ENCODE measurements at regions not wholly inside any gene's neighbourhood (a gene's known extent, or its start where the extent isn't known, plus 50 kb on each side); places are given as distances from the start of the nearest gene placed in this dataset.

DNA sequence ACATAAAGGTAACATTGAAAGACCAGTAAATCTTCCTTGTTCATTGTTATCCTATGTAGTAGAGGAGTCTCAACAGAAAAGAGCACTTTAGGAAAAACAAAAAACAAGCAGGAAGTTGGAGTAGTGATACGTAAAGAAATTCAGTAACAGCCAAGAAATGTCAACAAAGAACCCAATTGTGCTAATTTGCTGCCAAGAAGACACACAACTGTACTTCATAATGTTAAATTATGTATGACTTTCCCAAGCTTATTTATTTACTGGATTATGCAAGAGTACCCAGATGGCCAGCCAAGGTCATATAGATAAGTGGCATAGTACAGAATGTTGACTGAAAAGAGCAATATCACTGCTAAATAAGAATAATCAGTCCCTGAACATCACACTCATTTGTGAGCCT, 264.7 kb upstream of the CCDC179 start:
- no peak for TF ChIP-seq EZH2 (IDR thresholded peaks at IDR 0.05; ENCODE audit: low read depth)
- TF ChIP-seq, protein P1, sequence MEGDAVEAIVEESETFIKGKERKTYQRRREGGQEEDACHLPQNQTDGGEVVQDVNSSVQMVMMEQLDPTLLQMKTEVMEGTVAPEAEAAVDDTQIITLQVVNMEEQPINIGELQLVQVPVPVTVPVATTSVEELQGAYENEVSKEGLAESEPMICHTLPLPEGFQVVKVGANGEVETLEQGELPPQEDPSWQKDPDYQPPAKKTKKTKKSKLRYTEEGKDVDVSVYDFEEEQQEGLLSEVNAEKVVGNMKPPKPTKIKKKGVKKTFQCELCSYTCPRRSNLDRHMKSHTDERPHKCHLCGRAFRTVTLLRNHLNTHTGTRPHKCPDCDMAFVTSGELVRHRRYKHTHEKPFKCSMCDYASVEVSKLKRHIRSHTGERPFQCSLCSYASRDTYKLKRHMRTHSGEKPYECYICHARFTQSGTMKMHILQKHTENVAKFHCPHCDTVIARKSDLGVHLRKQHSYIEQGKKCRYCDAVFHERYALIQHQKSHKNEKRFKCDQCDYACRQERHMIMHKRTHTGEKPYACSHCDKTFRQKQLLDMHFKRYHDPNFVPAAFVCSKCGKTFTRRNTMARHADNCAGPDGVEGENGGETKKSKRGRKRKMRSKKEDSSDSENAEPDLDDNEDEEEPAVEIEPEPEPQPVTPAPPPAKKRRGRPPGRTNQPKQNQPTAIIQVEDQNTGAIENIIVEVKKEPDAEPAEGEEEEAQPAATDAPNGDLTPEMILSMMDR (conservative IDR thresholded peaks at IDR 0.05), result no peak

Measured in PC-9 (cell line).